Breast epithelium (tissue), 4 donors: ENCODE measurements at regions not wholly inside any gene's neighbourhood (a gene's known extent, or its start where the extent isn't known, plus 50 kb on each side); places are given as distances from the start of the nearest gene placed in this dataset.

Source experiments
- DNase-seq, 2 donors: peaks; one replicate each; pipeline ENCODE4 v3.0.0-alpha.2; 2019; ENCODE audit warnings: low spot score in 2 of 2
- H3K27ac ChIP-seq, 2 donors: fragments of 200-600 bp; sonication (generic) in 1 of 2; one replicate each; pipeline ENCODE4 v1.5.1; 2016 to 2019; ENCODE audit warnings: mild to moderate bottlenecking in 1 of 2
- H3K27me3 ChIP-seq, 2 donors: fragments of 200-600 bp; sonication (generic) in 1 of 2; one replicate each; pipeline versions ENCODE4 v1.5.1 to v1.6.0; 2017 to 2019; ENCODE audit warnings: control low read depth in 1 of 2, mild to moderate bottlenecking in 1 of 2
- H3K36me3 ChIP-seq: fragments of 200-600 bp; one replicate; pipeline ENCODE4 v1.5.1; 2019
- H3K4me1 ChIP-seq, 2 donors: fragments of 200-600 bp; sonication (generic); one replicate each; pipeline ENCODE4 v1.5.1; 2016 to 2019; ENCODE audit warnings: control low read depth in 1 of 2
- H3K4me3 ChIP-seq, 3 donors: fragments of 200-600 bp; sonication (generic); 1 replicate in 2 of 3; 2 replicates in 1 of 3; pipeline ENCODE4 v1.5.1; 2016 to 2019; ENCODE audit warnings: mild to moderate bottlenecking in 3 of 3, moderate library complexity in 2 of 3
- H3K9me3 ChIP-seq, 2 donors: fragments of 200-600 bp; sonication (generic) in 1 of 2; one replicate each; pipeline ENCODE4 v1.5.1; 2016 to 2019; ENCODE audit warnings: control low read depth in 1 of 2
- POLR2A ChIP-seq: fragments of 450-650 bp; IDR thresholded peaks from one replicate; pipeline ENCODE4 v1.6.1; 2016; ENCODE audit warnings: antibody characterized with exemption, mild to moderate bottlenecking, moderate library complexity
- POLR2AphosphoS5 ChIP-seq, 3 donors: sonication (generic); formaldehyde crosslinking; IDR thresholded peaks; one replicate each; pipeline ENCODE4 v1.6.1; 2017; ENCODE audit warnings: antibody characterized with exemption in 3 of 3
- intact Hi-C: fragments of 100-400 bp; cut with DNase I; formaldehyde crosslinking; loops from one replicate; pipeline ENCODE4 v1.15.1; 2023; ENCODE audit warnings: low total_unique reads
- TF ChIP-seq, protein P1 (sequence below), 3 donors: fragments of 450-650 bp; IDR thresholded peaks; one replicate each; pipeline ENCODE4 v1.5.1; 2016 to 2017; ENCODE audit warnings: antibody characterized with exemption in 3 of 3, mild to moderate bottlenecking in 3 of 3, moderate library complexity in 3 of 3

DNA sequence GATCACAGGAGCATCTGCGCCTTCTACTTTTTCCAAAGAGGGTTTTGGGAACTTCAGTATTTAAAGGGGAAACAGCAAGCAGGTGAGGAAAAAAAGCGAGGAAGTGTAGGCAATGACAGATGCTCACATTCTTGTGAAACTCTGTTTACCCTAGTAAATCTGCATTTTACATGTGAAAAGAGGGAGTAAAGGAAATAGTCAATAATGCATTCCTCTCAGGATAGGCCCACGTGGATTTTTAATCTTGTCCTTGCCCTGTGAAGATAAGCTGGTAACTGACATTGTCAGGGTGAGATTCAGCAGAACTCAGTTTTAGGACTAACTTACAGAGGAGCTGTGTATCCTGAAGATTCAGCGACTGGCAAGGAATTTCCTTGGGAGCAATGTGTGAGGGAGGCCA lies 1119.2 kb upstream of the TMEM132C start:
- H3K4me3 ChIP-seq: no peak overlapping the region
- H3K4me1 ChIP-seq: peaks cover 0 to 6% of the 10 kb centered on the region in 2 donors
- intact Hi-C loops: no loop called here
- no peak overlapping the region for H3K27ac ChIP-seq
- no peaks in the 10 kb centered on the region for H3K27me3 ChIP-seq
- H3K9me3 ChIP-seq: peaks cover 0 to 8% of the 10 kb centered on the region in 2 donors
- no peaks in the 10 kb centered on the region for H3K36me3 ChIP-seq
- no peak for DNase-seq
- TF ChIP-seq POLR2AphosphoS5 (IDR thresholded peaks at IDR 0.05) (no peak), POLR2A (no peak)
- TF ChIP-seq, protein P1, sequence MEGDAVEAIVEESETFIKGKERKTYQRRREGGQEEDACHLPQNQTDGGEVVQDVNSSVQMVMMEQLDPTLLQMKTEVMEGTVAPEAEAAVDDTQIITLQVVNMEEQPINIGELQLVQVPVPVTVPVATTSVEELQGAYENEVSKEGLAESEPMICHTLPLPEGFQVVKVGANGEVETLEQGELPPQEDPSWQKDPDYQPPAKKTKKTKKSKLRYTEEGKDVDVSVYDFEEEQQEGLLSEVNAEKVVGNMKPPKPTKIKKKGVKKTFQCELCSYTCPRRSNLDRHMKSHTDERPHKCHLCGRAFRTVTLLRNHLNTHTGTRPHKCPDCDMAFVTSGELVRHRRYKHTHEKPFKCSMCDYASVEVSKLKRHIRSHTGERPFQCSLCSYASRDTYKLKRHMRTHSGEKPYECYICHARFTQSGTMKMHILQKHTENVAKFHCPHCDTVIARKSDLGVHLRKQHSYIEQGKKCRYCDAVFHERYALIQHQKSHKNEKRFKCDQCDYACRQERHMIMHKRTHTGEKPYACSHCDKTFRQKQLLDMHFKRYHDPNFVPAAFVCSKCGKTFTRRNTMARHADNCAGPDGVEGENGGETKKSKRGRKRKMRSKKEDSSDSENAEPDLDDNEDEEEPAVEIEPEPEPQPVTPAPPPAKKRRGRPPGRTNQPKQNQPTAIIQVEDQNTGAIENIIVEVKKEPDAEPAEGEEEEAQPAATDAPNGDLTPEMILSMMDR (IDR thresholded peaks at IDR 0.05): no peak

DNA sequence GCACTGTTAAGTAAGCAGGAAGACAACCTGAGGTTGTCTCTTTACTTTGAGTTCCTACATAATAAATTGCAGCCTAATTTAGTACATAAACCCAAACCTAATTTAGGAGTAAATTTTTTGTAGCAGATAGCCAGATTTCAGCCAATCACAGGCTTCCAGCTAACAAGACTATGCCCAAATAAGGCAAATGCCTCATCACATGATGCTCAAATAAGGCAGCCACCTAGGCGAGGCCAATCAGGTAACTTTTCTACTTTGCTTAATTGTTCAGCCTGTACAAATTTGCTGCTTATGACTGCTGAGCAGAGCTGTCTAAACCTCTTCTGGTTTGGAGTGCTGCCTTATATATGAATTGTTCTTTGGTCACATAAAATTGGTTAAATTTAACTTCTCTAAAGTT lies 1118.7 kb upstream of the TMEM132C start:
- no peak for DNase-seq
- TF ChIP-seq, protein P1 (IDR thresholded peaks at IDR 0.05): no peak
- TF ChIP-seq POLR2A: no peak
- no peak for TF ChIP-seq POLR2AphosphoS5 (IDR thresholded peaks at IDR 0.05)
- Histone ChIP-seq H3K4me3 (no peak overlapping the region), H3K27me3 (no peaks in the 10 kb centered on the region), H3K9me3 (peaks cover 0 to 2% of the 10 kb centered on the region in 2 donors), H3K4me1 (peaks cover 0 to 6% of the 10 kb centered on the region in 2 donors), H3K36me3 (no peaks in the 10 kb centered on the region), H3K27ac (no peak overlapping the region)
- intact Hi-C loops: no loop called here

DNA sequence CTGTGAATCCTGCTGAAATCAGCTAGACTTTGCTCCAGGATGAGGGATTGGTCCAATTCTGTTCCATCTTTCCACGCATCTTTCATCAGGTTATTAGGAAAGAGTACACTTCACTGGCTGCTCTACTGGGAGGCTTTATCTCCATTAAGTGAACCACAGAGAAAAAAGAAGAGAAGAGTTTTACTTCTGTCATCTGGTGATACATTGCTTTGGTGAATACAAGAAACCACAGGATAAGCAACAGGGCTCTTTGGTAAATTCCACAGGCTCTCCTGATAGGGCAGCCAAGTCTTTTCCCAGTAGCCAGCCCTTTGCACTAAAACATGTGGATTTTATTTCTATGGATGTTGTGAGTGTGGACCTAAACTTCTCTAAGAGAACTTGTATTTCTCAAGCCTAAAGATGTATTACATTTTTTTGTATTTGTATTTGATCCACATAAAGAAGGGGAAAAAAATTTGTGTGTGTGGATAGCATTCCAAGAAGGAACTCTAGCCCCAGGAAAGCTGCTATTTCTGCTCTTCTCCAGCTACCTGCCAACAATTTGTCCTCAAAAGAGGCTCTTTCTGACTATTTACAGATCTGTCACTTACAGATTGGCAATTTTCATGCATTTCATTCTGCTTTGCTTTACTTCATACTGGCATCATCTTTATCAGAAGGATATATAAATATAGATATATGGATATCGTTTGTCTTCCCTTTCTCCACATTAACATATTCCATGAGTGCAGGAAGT lies 1117.6 kb upstream of the TMEM132C start:
- H3K4me1 ChIP-seq: peaks cover 0 to 6% of the 10 kb centered on the region in 2 donors
- H3K36me3 ChIP-seq: no peaks in the 10 kb centered on the region
- intact Hi-C loops: no loop called here
- H3K4me3 ChIP-seq: no peak overlapping the region
- no peak for DNase-seq
- H3K27me3 ChIP-seq: no peaks in the 10 kb centered on the region
- H3K27ac ChIP-seq: no peak overlapping the region
- H3K9me3 ChIP-seq: no peaks in the 10 kb centered on the region
- TF ChIP-seq, protein P1 (IDR thresholded peaks at IDR 0.05): no peak
- no peak for TF ChIP-seq POLR2AphosphoS5 (IDR thresholded peaks at IDR 0.05)
- no peak for TF ChIP-seq POLR2A

DNA sequence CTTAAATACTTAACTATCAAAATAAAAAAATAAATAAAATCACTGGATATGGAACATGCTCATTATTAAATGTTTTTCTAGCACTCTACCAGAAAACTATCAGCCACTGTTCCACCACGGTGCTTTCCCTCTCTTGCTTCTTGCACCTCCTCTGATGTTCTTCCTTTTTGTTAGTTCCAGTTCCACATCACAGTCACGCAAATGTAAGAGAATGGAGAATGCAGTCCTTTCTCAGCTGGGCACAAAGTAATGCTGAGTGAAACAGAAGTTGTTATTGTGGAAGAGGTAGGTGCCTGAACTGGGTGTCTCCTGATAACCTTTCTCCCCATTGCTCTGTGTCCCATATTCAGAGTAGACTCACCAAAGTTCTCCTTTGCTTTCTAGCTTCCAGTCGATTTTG lies 1116.9 kb upstream of the TMEM132C start:
- H3K4me1 ChIP-seq: peaks cover 0 to 6% of the 10 kb centered on the region in 2 donors
- TF ChIP-seq POLR2AphosphoS5 (IDR thresholded peaks at IDR 0.05) (no peak), POLR2A (no peak)
- TF ChIP-seq, protein P1 (IDR thresholded peaks at IDR 0.05): no peak
- intact Hi-C loops: no loop called here
- no peaks in the 10 kb centered on the region for H3K27me3 ChIP-seq
- no peak overlapping the region for H3K4me3 ChIP-seq
- H3K9me3 ChIP-seq: no peaks in the 10 kb centered on the region
- H3K27ac ChIP-seq: no peak overlapping the region
- H3K36me3 ChIP-seq: no peaks in the 10 kb centered on the region
- no peak for DNase-seq

DNA sequence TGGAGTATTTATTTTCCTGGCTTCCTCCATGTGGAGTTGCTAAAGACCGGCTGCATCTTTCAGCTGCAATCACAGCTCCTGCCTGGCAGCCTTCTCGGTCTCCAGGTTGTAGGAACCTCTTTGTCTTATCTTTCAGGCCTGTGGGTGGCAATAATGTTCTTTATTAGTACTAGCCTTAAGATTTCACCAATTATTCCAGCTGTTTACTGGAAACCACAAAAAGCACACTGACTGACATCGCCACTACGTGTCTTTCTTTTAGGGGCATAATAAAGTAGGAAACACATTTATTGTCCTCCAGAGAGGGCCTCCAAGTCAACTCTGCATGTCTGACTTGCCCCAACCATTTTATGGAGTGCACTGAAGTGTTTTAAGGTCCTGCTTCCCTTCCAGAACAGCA lies 1116.5 kb upstream of the TMEM132C start:
- no peaks in the 10 kb centered on the region for H3K36me3 ChIP-seq
- H3K27me3 ChIP-seq: no peaks in the 10 kb centered on the region
- TF ChIP-seq POLR2A (no peak), POLR2AphosphoS5 (IDR thresholded peaks at IDR 0.05) (no peak)
- TF ChIP-seq, protein P1 (IDR thresholded peaks at IDR 0.05): no peak
- DNase-seq: no peak
- no peaks in the 10 kb centered on the region for H3K9me3 ChIP-seq
- no peak overlapping the region for H3K27ac ChIP-seq
- intact Hi-C loops: no loop called here
- peaks cover 0 to 6% of the 10 kb centered on the region in 2 donors for H3K4me1 ChIP-seq
- no peak overlapping the region for H3K4me3 ChIP-seq
